PFSK-1 (cell line): ENCODE measurements at regions not wholly inside any gene's neighbourhood (a gene's known extent, or its start where the extent isn't known, plus 50 kb on each side); places are given as distances from the start of the nearest gene placed in this dataset.

ENCODE experiments used
- FOXP2 ChIP-seq: optimal IDR thresholded peaks from 2 replicates; pipeline ENCODE3; 2011; ENCODE audit warnings: borderline replicate concordance, control low read depth, inconsistent platforms; ENCODE audit not compliant: insufficient read depth; ENCODE audit errors: extremely low read length, extremely low read depth
- POLR2AphosphoS5 ChIP-seq: IDR thresholded peaks from 2 replicates; pipeline ENCODE4 v1.6.1; 2012; ENCODE audit warnings: low read depth, mild to moderate bottlenecking, control low read depth, low read length, moderate library complexity
- SIN3A ChIP-seq: IDR thresholded peaks from 2 replicates; pipeline ENCODE4 v1.6.1; 2012; ENCODE audit warnings: mild to moderate bottlenecking, low read length, moderate library complexity, borderline replicate concordance; ENCODE audit not compliant: insufficient read depth
- TAF1 ChIP-seq: IDR thresholded peaks from 2 replicates; pipeline ENCODE4 v1.6.1; 2012; ENCODE audit warnings: low read length, control low read depth, borderline replicate concordance; ENCODE audit not compliant: insufficient read depth
- TF ChIP-seq, protein P1 (sequence below), 2 experiments: IDR thresholded peaks; 2 replicates each; pipeline versions ENCODE4 v1.6.1 to v1.8.0; 2011 to 2012; ENCODE audit warnings: low read depth in 2 of 2, low read length in 2 of 2, control low read depth in 1 of 2, inconsistent platforms in 1 of 2, mild to moderate bottlenecking in 1 of 2, moderate library complexity in 1 of 2; ENCODE audit not compliant: insufficient read depth in 1 of 2

DNA sequence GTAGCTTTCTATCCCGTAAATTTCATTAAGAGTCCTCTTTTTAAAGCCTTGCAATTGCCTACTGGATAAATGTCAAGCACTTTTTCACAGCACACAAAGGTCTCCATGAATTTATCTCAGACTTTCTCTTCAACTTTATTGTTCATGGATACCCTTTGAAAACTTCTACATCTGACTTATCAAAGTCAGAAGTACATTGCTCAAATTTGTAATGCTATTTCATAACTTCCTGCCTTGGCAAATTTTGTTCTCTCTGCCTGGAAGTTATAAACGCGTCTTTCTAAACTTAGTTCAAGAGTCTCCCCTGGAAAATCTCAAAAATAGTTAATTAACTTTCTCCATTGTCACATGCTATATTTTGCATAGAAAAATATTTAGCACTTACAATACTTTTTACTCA, 55.9 kb upstream of the RERGL start:
- no peak for TF ChIP-seq TAF1
- no peak for TF ChIP-seq POLR2AphosphoS5
- TF ChIP-seq, protein P1, sequence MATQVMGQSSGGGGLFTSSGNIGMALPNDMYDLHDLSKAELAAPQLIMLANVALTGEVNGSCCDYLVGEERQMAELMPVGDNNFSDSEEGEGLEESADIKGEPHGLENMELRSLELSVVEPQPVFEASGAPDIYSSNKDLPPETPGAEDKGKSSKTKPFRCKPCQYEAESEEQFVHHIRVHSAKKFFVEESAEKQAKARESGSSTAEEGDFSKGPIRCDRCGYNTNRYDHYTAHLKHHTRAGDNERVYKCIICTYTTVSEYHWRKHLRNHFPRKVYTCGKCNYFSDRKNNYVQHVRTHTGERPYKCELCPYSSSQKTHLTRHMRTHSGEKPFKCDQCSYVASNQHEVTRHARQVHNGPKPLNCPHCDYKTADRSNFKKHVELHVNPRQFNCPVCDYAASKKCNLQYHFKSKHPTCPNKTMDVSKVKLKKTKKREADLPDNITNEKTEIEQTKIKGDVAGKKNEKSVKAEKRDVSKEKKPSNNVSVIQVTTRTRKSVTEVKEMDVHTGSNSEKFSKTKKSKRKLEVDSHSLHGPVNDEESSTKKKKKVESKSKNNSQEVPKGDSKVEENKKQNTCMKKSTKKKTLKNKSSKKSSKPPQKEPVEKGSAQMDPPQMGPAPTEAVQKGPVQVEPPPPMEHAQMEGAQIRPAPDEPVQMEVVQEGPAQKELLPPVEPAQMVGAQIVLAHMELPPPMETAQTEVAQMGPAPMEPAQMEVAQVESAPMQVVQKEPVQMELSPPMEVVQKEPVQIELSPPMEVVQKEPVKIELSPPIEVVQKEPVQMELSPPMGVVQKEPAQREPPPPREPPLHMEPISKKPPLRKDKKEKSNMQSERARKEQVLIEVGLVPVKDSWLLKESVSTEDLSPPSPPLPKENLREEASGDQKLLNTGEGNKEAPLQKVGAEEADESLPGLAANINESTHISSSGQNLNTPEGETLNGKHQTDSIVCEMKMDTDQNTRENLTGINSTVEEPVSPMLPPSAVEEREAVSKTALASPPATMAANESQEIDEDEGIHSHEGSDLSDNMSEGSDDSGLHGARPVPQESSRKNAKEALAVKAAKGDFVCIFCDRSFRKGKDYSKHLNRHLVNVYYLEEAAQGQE (IDR thresholded peaks at IDR 0.05; ENCODE audit: insufficient read depth in 1 of 2, low read depth in 2 of 2, low read length in 2 of 2) = no peak
- no peak for TF ChIP-seq SIN3A
- no peak for TF ChIP-seq FOXP2
